Osteocyte (in vitro differentiated cells): ENCODE measurements at regions not wholly inside any gene's neighbourhood (a gene's known extent, or its start where the extent isn't known, plus 50 kb on each side); places are given as distances from the start of the nearest gene placed in this dataset.

Source experiments
- DNase-seq: peaks from one replicate; pipeline ENCODE4 v3.0.0; 2021; ENCODE audit warnings: mixed read lengths; ENCODE audit not compliant: unreplicated experiment; ENCODE audit errors: extremely low spot score
- H3K27ac Mint-ChIP-seq: one replicate; pipeline ENCODE4 v1.8.0; 2021; ENCODE audit warnings: mild to moderate bottlenecking, mixed read lengths; ENCODE audit not compliant: unreplicated experiment
- H3K27me3 Mint-ChIP-seq: one replicate; pipeline ENCODE4 v1.8.0; 2021; ENCODE audit warnings: mixed read lengths; ENCODE audit not compliant: unreplicated experiment
- H3K36me3 Mint-ChIP-seq: one replicate; pipeline ENCODE4 v1.8.0; 2021; ENCODE audit warnings: mixed read lengths; ENCODE audit not compliant: unreplicated experiment
- H3K4me1 Mint-ChIP-seq: one replicate; pipeline ENCODE4 v1.8.0; 2021; ENCODE audit warnings: mixed read lengths; ENCODE audit not compliant: unreplicated experiment
- H3K4me3 Mint-ChIP-seq: one replicate; pipeline ENCODE4 v1.8.0; 2021; ENCODE audit warnings: mild to moderate bottlenecking, moderate library complexity, mixed read lengths; ENCODE audit not compliant: unreplicated experiment
- H3K9me3 Mint-ChIP-seq: one replicate; pipeline ENCODE4 v1.8.0; 2021; ENCODE audit warnings: mixed read lengths; ENCODE audit not compliant: unreplicated experiment
- TF ChIP-seq, protein P1 (sequence below): fragments of 200-600 bp; sonication (generic); IDR thresholded peaks from 2 replicates; pipeline ENCODE4 v1.5.0; 2021; ENCODE audit warnings: antibody characterized with exemption, mild to moderate bottlenecking, moderate library complexity

DNA sequence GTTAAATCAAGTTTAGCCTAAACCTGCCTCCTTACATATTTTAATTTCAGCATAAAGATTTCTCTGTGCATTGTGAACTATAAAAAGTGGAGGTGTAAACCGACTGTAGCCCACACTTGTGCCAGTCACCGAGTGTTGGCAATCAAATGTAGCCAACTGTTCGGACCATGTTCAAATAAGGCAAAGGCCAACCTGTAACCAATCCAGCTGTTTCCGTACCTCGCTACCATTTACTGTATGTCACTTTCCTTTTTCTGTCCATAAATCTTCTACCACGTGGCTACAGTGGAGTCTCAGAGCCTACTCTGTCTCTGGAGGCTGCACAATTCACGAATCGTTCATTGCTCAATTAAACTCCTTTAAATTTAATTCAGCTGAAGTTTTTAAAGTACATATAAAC lies 156.0 kb downstream of the SLC25A46 start:
- peaks cover 6% of the 10 kb centered on the region for H3K4me1 Mint-ChIP-seq
- TF ChIP-seq, protein P1, sequence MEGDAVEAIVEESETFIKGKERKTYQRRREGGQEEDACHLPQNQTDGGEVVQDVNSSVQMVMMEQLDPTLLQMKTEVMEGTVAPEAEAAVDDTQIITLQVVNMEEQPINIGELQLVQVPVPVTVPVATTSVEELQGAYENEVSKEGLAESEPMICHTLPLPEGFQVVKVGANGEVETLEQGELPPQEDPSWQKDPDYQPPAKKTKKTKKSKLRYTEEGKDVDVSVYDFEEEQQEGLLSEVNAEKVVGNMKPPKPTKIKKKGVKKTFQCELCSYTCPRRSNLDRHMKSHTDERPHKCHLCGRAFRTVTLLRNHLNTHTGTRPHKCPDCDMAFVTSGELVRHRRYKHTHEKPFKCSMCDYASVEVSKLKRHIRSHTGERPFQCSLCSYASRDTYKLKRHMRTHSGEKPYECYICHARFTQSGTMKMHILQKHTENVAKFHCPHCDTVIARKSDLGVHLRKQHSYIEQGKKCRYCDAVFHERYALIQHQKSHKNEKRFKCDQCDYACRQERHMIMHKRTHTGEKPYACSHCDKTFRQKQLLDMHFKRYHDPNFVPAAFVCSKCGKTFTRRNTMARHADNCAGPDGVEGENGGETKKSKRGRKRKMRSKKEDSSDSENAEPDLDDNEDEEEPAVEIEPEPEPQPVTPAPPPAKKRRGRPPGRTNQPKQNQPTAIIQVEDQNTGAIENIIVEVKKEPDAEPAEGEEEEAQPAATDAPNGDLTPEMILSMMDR: no peak
- H3K4me3 Mint-ChIP-seq: no peak overlapping the region
- no peaks in the 10 kb centered on the region for H3K36me3 Mint-ChIP-seq
- H3K9me3 Mint-ChIP-seq: peaks cover 7% of the 10 kb centered on the region
- H3K27me3 Mint-ChIP-seq: no peaks in the 10 kb centered on the region
- H3K27ac Mint-ChIP-seq: no peak overlapping the region
- DNase-seq: no peak

DNA sequence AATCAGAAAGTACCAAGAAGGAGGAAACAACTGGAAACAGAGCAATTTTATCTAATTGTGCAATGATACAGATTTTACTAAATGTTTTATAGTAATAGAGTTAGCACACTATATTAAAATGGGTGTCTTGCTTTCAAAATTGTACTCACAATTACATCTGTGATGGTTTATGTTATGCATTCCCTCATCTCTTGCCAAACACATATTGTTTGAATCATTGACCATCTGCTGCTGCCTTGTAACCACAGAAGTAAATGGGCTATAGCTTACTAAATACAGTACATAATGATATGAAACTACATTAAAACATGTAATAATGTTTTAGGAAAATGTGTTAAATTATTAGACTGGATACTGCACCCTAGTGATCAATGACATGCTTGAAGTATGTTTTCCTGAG lies 158.1 kb downstream of the SLC25A46 start:
- Mint-ChIP-seq H3K9me3 (no peaks in the 10 kb centered on the region), H3K4me1 (peaks cover 23% of the 10 kb centered on the region), H3K27ac (no peak overlapping the region)

DNA sequence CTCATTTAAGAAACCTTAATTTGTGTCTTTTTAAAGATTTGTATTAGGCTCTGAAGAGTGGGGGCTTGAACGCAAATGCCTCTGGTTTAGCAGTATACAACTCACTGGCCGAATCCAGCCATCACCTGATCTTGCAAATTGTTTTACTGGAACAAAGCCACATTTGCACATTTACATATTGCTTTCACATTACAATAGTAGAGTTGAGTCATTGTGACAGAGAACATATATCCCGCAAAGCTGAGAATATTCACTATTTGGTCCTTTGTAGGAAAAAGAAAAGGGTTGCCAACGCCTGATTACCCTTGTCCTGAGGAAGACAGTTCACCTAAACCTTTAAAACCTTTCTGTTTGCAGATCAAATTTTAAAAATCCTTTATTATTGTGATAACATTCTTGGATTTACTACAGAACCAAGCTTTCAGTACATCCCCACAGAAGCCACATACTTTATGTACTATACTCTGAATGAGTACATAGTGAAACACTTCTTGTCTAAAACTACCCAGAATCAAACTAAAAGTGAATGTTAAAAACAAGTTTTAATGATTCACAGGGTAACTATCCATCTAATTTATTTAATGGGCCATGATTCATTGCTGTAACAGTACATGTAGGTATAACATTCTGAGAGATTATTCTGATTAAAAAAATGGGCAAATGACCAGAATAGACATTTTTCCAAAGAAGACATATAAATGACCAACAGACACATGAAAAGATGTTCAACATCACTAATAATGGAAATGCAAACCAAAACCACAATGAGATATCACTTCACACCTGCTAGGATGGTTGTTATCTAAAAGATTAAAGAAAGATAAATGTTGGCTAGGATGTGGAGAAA lies 161.0 kb downstream of the SLC25A46 start:
- Mint-ChIP-seq H3K36me3 (no peaks in the 10 kb centered on the region), H3K4me1 (peaks cover 23% of the 10 kb centered on the region), H3K27me3 (no peaks in the 10 kb centered on the region), H3K4me3 (no peak overlapping the region), H3K9me3 (no peaks in the 10 kb centered on the region), H3K27ac (peak overlapping the region; percentile 13)
- DNase-seq: no peak
- TF ChIP-seq, protein P1: no peak

More for the DNA sequence above, 158.1 kb downstream of the SLC25A46 start:
- TF ChIP-seq, protein P1: no peak
- Mint-ChIP-seq H3K27me3 (no peaks in the 10 kb centered on the region), H3K36me3 (no peaks in the 10 kb centered on the region), H3K4me3 (no peak overlapping the region)
- DNase-seq: no peak

DNA sequence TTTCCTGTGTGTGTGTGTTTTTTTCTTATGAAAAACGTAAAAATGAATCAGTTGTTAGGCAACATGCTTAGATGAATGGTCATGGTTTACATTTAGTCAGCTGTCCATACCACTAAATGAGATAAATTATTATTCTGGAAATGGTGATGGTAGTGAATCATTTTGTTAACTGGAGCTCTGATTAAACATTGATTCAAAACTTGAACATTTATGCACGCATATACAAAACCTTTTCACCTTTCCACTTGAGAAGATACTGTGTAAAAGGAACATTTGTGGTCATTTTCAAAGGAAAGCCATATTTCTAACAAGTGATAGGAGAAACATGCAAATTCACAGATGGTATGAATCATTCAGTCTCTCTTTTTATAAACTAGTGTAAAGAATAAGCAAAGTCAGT lies 162.0 kb downstream of the SLC25A46 start:
- TF ChIP-seq, protein P1: no peak
- Mint-ChIP-seq H3K36me3 (no peaks in the 10 kb centered on the region), H3K9me3 (no peaks in the 10 kb centered on the region), H3K4me1 (peaks cover 23% of the 10 kb centered on the region), H3K4me3 (no peak overlapping the region), H3K27ac (no peak overlapping the region), H3K27me3 (peaks cover 6% of the 10 kb centered on the region)
- no peak for DNase-seq

DNA sequence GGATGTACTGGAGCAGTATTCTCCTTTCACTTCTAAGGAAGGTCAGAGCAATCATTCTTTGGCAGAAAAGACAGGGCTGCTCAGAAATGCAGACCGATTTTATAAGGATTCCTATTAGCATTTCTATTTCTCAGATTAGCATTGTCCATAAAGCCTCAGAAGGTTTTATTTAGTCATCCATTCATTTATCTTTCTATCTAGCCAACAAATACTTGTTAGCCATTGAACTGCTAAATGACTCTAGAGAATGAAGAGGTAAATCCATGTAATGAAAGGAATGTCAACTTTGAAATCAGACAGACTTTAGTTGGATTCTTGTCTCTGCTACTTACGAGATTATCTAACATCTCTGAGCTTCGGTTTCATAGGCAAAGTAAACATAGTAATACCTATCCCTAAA lies 165.2 kb downstream of the SLC25A46 start:
- no peaks in the 10 kb centered on the region for H3K36me3 Mint-ChIP-seq
- H3K4me1 Mint-ChIP-seq: peaks cover 22% of the 10 kb centered on the region
- no peak for DNase-seq
- H3K27ac Mint-ChIP-seq: no peak overlapping the region
- TF ChIP-seq, protein P1: no peak
- H3K9me3 Mint-ChIP-seq: no peaks in the 10 kb centered on the region
- H3K27me3 Mint-ChIP-seq: peaks cover 6% of the 10 kb centered on the region
- H3K4me3 Mint-ChIP-seq: no peak overlapping the region
